ENCODE measurements at regions not wholly inside any gene's neighbourhood (a gene's known extent, or its start where the extent isn't known, plus 50 kb on each side); places are given as distances from the start of the nearest gene placed in this dataset.

- no peak for DNase-seq (ENCODE audit: low spot score)
Measured at GRCh38 chr14:42750771-42751170, 1144.1 kb downstream of the LRFN5 start.

GRCh38 chr14:42742084-42742483, 1135.4 kb downstream of the LRFN5 start:
- DNase-seq (ENCODE audit: low spot score), result no peak

GRCh38 chr14:42736408-42736807, 1129.7 kb downstream of the LRFN5 start:
- no peak for DNase-seq (ENCODE audit: low spot score)

GRCh38 chr14:42734041-42734440, 1127.4 kb downstream of the LRFN5 start:
- no peak for DNase-seq (ENCODE audit: low spot score)

GRCh38 chr14:42732005-42732404, 1125.3 kb downstream of the LRFN5 start:
- no peak for DNase-seq (ENCODE audit: low spot score)

GRCh38 chr14:42731480-42731879, 1124.8 kb downstream of the LRFN5 start:
- DNase-seq (ENCODE audit: low spot score), result no peak

- no peak for DNase-seq (ENCODE audit: low spot score)
Measured at GRCh38 chr14:42729681-42730080, 1123.0 kb downstream of the LRFN5 start.

GRCh38 chr14:42719391-42719790, 1112.7 kb downstream of the LRFN5 start:
- no peak for DNase-seq (ENCODE audit: low spot score)

GRCh38 chr14:42715316-42715715, 1108.6 kb downstream of the LRFN5 start:
- no peak for DNase-seq (ENCODE audit: low spot score)

GRCh38 chr14:42710071-42710470, 1103.4 kb downstream of the LRFN5 start:
- no peak for DNase-seq (ENCODE audit: low spot score)

- no peak for DNase-seq (ENCODE audit: low spot score)
Measured at GRCh38 chr14:42703501-42703900, 1096.8 kb downstream of the LRFN5 start.

GRCh38 chr14:42687421-42687820, 1080.7 kb downstream of the LRFN5 start:
- DNase-seq (ENCODE audit: low spot score), result no peak

GRCh38 chr14:42683707-42684106, 1077.0 kb downstream of the LRFN5 start:
- DNase-seq (ENCODE audit: low spot score), result no peak

GRCh38 chr14:42676636-42677035, 1070.0 kb downstream of the LRFN5 start:
- no peak for DNase-seq (ENCODE audit: low spot score)

- no peak for DNase-seq (ENCODE audit: low spot score)
Measured at GRCh38 chr14:42673963-42674362, 1067.3 kb downstream of the LRFN5 start.

- DNase-seq (ENCODE audit: low spot score), result no peak
Measured at GRCh38 chr14:42671636-42672035, 1065.0 kb downstream of the LRFN5 start.

- DNase-seq (ENCODE audit: low spot score), result no peak
Measured at GRCh38 chr14:42665083-42665482, 1058.4 kb downstream of the LRFN5 start.

GRCh38 chr14:42664190-42664589, 1057.5 kb downstream of the LRFN5 start:
- DNase-seq (ENCODE audit: low spot score), result no peak

GRCh38 chr14:42654707-42655106, 1048.0 kb downstream of the LRFN5 start:
- no peak for DNase-seq (ENCODE audit: low spot score)

- no peak for DNase-seq (ENCODE audit: low spot score)
Measured at GRCh38 chr14:42642787-42643186, 1036.1 kb downstream of the LRFN5 start.

- no peak for DNase-seq (ENCODE audit: low spot score)
Measured at GRCh38 chr14:42633504-42634095, 1026.9 kb downstream of the LRFN5 start.

- DNase-seq (ENCODE audit: low spot score), result no peak
Measured at GRCh38 chr14:42629553-42629952, 1022.9 kb downstream of the LRFN5 start.

- no peak for DNase-seq (ENCODE audit: low spot score)
Measured at GRCh38 chr14:42628602-42629001, 1021.9 kb downstream of the LRFN5 start.

GRCh38 chr14:42626986-42627385, 1020.3 kb downstream of the LRFN5 start:
- no peak for DNase-seq (ENCODE audit: low spot score)
